GM19452 (cell line): ENCODE measurements at regions not wholly inside any gene's neighbourhood (a gene's known extent, or its start where the extent isn't known, plus 50 kb on each side); places are given as distances from the start of the nearest gene placed in this dataset.
"Not testable (repeated sequence)": the region's sequence is repeated elsewhere in the genome, so short reads cannot be mapped to it uniquely, and the experiment has no call there.

Source experiments
- ATAC-seq: cut with Tn5 transposase; IDR thresholded peaks from one replicate; pipeline ENCODE4 v1.9.1; 2021; ENCODE audit not compliant: unreplicated experiment

DNA sequence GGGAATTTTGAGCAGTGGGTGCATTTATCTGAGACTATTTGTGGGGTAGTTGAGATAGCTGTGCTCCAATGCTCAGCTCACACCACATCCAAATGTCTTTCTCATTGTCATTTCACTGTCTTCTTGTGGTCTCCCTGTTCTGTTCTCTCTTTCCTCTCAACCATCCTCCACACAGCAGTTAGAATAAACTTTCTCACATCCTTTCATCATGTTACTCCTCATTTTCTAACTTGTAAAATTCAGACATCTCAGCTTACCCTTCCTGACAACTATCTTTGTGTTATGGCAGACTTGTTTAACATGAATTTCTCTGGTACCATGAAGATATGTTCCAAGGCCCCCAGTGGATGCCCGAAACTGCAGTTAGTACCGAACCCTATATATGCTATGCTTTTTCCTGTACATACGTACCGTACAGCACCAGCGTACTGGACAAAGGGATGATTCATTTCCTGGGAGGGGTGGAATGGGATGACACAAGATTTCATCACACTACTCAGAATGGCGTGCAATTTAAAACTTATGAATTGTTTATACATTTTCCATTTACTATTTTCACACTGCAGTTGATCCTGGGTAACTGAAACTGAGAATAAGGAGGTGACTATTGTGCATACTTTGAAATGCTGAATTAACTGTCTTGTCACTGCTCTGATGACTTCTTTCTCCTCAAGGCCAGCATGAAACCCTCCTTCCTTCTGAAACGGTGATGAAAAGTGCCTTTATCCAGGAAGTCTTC lies 177.1 kb upstream of the SLC38A2 start:
- no peak for ATAC-seq

DNA sequence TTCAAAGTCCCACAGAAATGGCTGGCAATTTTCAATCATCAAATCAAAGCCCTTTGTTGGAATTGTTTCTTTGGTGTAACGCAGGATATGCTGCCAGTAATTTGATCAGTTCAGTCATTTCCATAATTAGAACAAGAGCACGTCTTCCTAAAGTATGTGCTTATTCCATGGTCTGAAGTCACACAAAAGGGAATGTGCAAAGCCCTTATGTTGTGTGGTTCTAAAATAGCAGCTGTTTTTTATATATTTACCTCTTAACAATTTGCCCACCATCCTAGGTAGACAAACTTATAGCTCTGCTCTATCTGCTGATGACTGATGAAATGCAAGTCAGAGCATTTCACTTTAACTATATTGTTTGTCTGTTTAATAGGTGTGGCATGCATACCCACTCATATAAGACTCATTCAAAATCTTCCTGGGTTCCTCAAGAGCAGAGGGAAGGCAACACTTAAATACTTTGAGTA lies 176.1 kb upstream of the SLC38A2 start:
- ATAC-seq = no peak

DNA sequence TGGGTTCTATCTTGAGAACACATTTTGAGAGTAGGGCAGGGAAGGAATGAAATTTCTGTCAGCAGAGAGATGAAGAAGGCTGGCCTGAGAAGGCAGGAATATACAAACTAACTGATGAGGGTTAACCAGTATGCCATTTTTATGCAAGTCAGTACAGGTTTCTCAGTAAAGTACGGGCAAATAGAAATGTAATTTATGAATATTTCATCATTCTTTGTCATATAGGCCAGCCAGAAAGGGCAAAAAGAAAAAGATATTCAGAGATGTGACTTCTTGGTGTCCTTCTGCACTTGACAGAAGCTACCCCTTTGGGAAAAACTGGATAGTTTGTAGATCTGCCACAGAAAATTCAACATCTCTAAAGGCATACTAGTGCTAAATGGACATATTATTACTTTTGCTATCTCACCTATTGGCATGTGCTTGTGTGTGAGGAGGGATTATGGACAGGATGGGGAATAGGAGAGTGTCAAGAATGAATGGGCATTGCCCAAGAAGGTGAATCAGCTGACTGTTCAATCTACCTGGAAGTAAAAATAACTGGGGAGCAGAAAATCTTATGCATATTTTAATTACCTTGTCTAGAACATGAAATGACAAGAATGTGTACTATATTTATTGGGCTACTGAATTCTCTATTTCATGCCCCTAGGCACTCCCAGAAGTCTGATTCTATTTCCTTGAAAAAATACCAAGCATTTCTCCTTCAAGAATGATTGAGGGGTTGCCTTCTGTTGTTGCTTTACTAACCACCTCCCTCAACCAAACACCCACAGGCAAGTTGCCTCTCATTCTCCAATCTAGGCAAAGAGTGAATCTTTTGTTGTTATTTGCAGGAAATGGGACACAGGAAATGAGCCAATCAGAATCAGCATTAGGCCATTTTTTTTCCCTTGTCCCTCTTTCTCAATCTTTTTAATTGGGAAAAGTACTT lies 175.1 kb upstream of the SLC38A2 start:
- no peak for ATAC-seq

DNA sequence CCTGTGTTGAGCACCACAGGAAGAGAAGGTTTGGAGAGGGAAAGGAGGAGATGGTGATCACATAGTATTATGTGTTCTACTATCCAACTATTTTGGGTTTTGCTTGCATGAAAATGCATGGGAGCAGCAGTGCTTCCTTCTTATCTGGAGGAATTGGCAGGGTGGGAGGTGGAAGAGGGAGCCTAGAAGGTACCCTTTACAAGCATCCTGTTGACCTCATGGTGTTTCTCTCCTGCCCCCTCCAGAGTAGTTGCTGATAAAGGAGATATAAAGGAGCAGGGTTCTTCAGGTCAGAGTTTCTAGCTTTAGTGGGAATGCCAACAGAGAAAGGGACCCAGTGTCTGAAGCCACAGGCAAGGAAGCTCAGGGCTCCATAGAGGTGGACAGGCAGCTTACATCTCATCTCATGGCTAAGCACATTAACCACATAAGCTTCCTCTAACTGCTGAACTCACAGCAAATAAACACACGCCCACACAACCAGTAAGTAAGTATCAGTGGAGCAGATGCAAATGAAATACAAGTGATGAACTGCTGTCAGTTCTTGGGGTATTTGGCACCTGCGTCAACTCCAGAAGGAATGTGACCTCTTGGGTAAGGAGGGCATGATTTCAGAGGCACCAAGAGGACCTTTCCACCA lies 174.2 kb upstream of the SLC38A2 start:
- peak; percentile 91 for ATAC-seq

DNA sequence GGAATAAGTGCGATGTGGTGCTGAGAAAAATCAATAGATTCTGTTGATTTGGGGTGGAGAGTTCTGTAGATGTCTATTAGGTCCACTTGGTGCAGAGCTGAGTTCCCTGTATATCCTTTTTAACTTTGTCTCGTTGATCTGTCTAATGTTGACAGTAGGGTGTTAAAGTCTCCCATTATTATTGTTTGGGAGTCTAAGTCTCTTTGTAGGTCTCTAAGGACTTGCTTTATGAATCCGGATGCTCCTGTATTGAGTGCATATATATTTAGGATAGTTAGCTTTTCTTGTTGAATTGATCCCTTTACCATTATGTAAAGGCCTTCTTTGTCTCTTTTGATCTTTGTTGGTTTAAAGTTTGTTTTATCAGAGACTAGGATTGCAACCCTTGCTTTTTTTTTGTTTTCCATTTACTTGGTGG lies 170.8 kb upstream of the SLC38A2 start:
- ATAC-seq = not testable (repeated sequence)

DNA sequence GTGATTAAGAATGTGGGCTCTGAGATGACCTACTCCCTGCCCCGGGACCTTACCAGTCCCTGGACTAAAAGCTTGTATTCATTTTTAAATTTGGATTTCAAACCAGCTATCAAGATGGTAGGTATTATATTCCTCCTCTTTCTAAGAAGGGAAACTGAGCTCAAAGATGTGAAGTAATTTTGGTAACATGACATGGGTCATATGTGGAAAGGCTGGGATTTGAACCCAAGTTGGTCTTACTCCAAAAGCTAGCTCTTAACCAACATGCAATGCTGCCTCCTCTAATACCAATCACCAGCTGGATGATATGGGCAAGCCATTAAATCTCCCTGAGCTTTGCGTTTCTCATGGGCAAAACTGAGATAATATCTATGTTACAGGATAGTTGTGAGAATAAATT lies 166.4 kb upstream of the SLC38A2 start:
- no peak for ATAC-seq

DNA sequence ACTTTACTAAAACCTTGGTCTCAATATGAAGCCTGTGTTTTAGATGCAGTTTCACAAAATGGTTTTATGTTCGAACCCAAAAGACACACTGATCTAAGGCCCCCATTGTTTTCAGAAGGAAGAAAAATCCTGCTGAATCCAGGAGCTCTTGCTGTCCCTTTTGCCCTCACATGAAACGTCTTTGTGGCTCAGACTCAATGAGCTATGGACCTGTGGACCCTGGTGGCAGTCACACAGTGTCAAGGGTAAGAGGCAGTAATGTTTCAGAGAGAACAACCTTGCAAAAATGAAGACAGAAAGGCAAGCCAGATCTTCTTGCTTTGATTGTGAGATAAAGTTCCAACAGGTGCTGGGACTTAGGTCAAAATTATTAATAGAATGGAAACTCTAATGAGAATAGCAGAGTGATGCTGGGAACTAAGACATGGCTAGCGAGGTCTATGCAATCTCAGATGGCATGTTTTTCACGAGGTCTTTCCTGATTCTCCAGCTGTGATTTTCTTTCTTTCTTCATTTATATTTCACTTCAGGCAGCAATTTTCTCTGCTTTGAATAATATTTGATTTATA lies 164.9 kb upstream of the SLC38A2 start:
- no peak for ATAC-seq

DNA sequence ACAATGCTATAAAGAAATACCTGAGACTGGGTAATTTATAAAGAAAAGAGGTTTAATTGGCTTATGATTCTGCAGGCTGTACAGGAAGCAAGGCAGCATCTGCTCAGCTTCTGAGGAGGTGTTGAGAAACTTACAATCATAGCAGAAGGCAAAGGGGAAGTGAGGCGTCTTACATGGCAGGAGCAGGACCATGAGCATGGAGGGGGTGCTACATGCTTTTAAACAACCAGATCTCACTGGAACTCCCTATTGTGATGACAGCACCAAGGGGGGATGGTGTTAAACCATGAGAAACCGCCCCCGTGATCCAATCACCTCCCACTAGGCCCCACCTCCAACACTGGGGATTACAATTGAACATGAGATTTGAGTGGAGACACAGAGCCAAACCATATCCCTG lies 163.7 kb upstream of the SLC38A2 start:
- ATAC-seq = not testable (repeated sequence)

DNA sequence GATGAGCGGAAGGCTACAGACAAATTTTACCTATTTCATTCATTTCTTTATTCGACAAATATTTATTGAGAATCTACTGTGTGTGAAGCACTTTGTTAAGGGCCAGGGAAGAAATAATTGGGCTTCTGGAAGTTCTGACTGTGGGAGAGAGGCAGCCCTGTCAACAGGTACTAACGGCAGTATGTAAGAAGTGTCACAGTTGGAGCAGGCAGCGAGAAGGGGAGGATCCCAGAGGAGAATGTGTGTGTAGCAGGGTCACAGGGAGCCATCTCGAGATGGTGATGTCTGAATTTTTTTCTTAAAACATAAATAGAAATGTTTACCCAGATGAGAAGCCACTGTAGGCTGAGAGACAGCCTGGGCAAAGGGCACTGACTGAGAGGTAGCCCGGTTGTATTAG lies 163.3 kb upstream of the SLC38A2 start:
- ATAC-seq = no peak

DNA sequence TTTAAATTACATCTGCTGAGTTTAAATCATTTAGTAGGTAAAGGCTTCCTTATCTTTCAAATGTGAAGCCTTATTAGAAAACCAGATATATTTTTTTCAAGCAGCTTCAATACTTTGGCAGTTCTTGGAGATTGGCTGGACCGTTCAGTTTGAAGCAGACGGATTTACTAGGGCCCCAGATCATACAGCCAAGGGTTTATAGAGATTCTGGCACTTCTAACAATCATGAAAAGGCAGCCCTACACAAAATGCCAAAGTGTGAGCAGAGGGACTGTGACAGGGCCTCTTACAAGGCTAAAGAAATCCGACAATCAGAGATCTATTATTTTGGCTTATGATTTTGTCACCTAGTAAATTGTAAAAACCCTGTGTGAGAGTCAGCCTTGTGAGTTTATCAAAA lies 162.8 kb upstream of the SLC38A2 start:
- ATAC-seq = no peak

DNA sequence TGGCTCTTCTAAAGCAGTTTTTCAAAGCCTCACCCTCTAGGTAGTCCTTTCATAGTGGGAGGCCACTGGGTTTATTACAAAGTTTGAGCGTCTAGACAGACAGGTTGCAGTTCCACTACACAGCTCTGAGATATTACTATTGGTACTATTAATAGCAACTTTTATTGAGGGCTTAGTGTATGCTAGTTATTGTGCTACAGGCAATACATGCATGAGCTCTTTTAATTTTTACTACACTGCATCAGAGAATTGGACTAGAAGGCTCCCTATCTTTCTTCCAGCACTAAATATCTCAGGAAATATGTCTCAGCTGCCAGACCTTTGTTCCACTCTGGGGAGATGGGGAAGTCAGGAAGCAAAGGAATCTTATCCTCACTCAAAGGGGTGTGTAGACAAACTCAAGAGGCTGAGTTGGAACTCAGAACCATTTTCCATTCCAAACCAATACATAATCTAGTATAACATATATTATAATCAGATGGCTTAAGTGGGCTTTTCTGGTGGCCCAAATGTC lies 161.8 kb upstream of the SLC38A2 start:
- no peak for ATAC-seq

DNA sequence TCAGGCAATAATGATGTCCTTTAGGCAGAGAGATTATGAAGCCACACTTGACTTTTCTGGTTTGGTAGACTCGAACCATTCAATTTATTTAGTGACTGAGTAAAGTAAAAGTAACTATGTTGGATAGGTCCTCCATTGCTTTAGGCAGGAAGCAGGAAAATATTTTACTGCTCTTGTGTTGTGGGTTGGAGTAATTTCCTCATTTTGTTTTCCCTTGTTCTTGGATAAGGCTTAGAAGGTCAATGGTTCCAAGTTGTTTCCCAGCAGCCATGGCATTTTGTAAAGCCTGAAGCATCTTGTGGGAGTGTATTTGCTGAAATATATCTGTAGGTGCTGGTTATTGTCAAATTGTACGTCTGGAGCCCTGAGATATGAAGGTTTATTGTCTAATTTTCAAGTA lies 161.2 kb upstream of the SLC38A2 start:
- no peak for ATAC-seq

DNA sequence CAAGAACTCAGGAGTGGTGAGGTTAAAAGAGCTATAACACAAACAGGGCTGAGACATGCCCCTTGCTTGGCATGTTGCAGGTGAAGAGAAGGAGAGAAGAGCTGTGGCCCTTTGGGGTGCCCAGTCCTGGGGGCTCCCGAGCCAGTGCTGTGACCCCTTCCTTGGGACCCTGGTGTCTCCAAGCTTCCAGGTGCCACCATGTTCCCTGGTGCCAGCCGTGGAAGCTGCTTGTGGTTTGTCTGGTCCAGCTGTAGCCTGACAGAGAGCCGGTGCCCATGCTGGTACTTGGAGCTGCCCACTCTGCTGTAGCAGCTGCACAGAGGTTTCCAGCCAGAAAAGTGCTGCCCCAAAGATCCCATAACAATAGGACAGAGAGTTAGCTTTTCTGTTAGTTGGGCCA lies 159.2 kb upstream of the SLC38A2 start:
- no peak for ATAC-seq

DNA sequence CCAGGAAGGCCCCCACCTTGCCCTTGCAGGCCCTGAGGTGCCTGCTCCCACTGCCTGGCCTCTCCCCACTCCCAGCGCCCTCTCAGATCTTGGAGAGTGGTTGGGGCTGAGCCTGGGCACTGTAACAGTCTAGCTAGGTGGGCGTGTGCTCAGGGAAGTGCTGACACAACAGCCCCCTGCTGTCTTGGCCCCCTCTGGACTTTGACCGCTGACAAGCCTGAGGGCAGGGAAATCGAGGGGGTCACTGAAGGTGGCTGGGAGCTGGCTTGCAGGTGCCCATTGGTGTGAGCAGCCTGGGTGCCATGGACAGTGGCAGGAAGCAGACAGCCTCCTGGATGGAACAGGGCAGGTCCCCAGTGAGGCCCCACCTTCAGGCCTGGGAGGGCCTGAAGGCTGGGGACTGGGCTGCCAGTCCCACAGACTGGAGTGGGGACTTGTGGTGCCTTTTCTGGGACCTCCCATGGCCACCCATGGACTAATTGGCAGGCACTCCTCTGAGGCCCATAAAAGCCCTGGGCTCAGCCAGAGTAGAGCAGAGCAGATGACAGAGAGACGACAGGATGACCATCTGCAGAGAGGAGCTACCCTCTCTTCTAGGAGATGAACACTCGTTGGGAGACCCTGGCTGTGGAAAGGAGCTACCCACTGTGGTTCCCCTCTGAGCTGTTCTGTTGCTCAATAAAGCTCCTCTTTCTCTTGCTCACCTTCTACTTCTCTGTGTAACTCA lies 158.6 kb upstream of the SLC38A2 start:
- no peak for ATAC-seq

DNA sequence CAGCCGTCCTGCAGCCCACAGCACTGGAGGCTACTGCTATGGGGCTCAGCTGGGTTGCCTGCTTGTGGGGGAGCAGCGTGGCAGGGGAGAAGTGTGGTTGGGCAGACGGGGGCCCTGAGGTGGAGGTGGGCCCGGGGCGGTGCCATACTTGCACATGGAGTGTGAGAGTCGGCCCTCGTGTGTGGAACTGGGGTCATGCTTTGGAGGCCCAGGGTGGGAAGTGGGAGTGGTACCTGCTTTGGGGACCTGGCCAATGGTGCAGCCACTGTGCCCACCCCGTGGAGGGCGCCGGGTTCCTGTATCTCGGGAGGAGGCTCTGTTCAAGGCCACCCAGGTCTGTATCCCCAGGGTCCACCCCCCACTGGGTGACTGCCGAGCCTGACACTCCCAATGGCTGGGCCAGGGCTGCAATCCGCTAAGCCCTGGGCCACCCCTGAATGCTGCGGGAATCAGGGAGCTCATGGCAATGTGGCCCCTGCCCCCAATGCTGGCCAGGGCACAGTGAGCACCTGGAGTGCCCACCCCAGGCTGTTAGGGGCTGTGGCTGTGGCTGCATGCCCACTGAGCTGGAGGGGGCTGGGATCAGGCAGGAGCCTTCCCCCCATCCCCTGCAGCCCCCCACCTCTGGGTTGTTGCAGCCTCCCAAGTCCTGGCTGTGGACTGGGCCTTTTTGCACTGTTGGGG lies 157.9 kb upstream of the SLC38A2 start:
- ATAC-seq = no peak

DNA sequence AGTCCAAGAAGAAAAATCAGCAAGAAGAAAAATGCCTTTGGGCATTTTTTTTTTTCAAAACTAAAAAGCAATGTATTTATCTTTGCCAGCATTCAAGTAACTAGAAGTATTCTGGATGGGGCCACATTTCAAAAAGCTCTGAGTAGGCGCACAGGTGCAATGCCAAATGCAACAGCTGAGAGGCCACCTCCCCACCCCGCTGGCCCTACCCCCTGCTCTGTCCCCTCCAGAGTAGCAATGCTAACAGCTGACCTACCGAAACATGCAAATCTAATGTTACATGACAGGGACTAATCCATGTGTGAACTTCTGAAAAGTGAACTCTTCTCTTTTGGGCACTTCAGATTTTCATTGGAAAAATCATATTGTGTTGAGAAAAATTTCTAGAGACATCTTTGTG lies 153.7 kb upstream of the SLC38A2 start:
- no peak for ATAC-seq

DNA sequence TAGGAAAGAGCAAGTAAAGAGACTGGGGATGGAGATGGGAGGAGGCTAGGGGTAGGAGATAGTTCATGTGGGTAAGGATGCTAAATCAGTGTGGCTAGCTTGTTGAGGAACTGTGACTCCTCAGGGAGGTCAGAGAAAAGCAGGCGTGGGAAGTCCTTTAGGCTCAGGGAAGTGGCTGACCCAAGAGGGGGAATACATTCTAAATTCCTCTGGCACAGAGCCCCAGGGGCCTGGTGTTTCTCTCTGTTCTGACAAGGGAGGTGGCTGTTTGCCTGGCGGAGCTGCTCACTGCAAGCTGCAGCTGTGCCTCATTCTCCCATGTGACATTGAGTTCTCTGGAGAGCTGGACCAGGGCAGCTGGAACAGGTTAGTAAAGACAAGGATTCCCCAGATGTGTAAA lies 152.2 kb upstream of the SLC38A2 start:
- ATAC-seq = no peak

DNA sequence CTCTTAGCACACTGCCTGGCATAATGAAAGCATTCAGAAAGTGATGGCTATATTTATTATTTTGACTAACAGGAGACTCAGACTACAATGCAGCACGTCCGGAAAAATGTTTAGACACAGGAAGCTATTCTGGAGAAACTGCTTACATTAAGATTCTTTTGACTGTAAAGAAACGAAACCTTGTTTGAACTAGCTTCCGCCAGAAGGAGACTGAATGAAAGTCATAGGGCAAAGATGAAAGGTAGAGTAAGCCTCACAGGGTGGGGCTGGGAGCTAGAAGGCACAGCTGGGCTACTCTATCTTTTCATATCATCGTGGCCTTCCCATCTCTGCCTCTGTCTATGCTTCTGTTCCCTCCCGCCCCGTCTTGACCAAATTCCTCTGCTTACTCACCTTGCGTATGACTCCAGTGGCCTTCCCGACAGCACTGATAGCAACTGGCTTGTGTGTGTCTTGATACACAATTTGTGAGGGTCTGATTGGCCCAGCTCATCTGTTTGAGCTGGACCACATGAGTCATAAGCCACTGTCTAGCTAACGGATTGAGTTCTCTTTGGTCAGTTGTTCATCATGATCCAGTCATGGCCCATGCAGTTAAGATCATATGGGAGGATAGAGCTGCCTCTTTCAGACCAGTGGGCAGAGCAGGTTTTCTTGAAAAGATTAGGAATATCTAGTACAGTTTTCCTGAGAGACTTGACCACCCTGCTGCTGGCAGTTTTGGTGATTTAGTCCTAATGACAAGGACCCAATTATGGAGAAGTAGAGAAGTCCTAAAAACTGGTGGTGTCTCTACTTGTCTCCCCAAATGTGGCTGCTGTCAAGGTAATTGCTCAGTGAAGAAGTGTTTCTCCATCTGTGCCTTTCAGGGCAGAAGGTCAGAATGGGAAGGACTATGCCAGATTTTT lies 151.5 kb upstream of the SLC38A2 start:
- ATAC-seq = no peak

DNA sequence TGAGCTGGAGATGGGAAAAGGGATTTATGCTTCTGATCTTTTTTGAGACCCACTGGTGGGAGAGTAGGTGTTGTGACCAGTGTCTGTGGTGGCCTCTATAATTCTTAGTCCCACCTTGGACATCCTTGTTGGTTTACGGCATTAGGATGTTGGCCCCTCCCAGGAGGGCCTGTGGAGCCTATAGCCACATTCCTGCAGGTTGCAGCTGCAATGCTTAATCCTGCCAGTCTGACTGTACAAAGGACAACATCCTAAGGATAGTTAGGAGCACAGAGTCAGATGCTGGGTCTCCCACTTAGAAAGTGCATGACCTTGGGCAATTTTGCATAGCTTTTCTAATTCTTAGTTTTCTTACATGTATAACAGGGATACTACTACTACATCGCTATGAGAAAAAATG lies 150.9 kb upstream of the SLC38A2 start:
- no peak for ATAC-seq
